ENCODE measurements at regions not wholly inside any gene's neighbourhood (a gene's known extent, or its start where the extent isn't known, plus 50 kb on each side); places are given as distances from the start of the nearest gene placed in this dataset.
"Not testable (repeated sequence)": the region's sequence is repeated elsewhere in the genome, so short reads cannot be mapped to it uniquely, and the experiment has no call there.

DNA sequence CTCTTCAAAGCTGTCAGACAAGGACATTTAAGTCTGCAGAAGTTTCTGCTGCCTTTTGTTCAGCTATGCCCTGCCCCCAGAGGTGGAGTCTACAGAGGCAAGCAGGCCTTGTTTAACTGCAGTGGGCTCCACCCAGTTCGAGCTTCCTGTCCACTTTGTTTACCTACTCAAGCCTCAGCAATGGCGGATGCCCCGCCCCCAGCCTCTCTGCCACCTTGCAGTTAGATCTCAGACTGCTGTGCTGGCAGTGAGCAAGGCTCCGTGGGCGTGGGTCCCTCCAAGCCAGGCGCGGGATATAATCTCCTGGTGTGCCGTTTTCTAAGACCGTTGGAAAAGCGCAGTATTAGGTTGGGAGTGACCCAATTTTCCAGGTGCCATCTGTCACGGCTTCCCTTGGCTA lies 144.5 kb upstream of the GOT2 start:
- TF ChIP-seq, protein P1, sequence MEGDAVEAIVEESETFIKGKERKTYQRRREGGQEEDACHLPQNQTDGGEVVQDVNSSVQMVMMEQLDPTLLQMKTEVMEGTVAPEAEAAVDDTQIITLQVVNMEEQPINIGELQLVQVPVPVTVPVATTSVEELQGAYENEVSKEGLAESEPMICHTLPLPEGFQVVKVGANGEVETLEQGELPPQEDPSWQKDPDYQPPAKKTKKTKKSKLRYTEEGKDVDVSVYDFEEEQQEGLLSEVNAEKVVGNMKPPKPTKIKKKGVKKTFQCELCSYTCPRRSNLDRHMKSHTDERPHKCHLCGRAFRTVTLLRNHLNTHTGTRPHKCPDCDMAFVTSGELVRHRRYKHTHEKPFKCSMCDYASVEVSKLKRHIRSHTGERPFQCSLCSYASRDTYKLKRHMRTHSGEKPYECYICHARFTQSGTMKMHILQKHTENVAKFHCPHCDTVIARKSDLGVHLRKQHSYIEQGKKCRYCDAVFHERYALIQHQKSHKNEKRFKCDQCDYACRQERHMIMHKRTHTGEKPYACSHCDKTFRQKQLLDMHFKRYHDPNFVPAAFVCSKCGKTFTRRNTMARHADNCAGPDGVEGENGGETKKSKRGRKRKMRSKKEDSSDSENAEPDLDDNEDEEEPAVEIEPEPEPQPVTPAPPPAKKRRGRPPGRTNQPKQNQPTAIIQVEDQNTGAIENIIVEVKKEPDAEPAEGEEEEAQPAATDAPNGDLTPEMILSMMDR (IDR thresholded peaks at IDR 0.05 in 4 of 5, conservative IDR thresholded peaks at IDR 0.05 in 1 of 5): not testable (repeated sequence)
- TF ChIP-seq POLR2A (IDR thresholded peaks at IDR 0.05): not testable (repeated sequence)
